K562 (cell line): ENCODE measurements at regions not wholly inside any gene's neighbourhood (a gene's known extent, or its start where the extent isn't known, plus 50 kb on each side); places are given as distances from the start of the nearest gene placed in this dataset.

Experiments
- ATAC-seq: fragments of 200-7000 bp; cut with Tn5 transposase; 3 replicates; pipeline ENCODE4 v1.9.1; 2020; ENCODE audit warnings: moderate library complexity
- BruUV-seq: library from RNA; stranded (reverse); fragments of 400-500 nt; replicated peaks from 2 replicates; lab custom pipeline; 2021; lab: Mats Ljungman, UMichigan
- CTCF ChIA-PET: fragments of 300-600 bp; formaldehyde crosslinking; extraction: SDS; loops from one replicate; lab custom pipeline; 2021; ENCODE audit warnings: low intra/inter-chr PET ratio; lab: Yijun Ruan, JAX
- POLR2A ChIA-PET: fragments of 300-600, 350-650 bp; sonication (Branson Sonifier 250); formaldehyde crosslinking; extraction: SDS; loops from one replicate; lab custom pipeline; 2021; ENCODE audit warnings: antibody characterized with exemption, inconsistent platforms; lab: Yijun Ruan, JAX
- DNase-seq, 4 experiments: peaks; one replicate each; pipeline versions ENCODE4 v3.0.0 to v3.0.0-alpha.2; 2011 to 2018; ENCODE audit warnings: low spot score in 3 of 4, mixed read lengths in 3 of 4; ENCODE audit errors: extremely low read depth in 1 of 4
- FAIRE-seq: peaks from 2 replicates; lab custom pipeline; 2011; peaks lifted over from hg19 to GRCh38; lab: Jason Lieb, UNC
- H2AFZ ChIP-seq: 2 replicates; pipeline ENCODE4 v1.6.0; 2011; ENCODE audit warnings: low read depth, low read length, control low read depth, inconsistent platforms
- H3K27ac ChIP-seq: fragments of 200-600 bp; 3 replicates; pipeline ENCODE4 v1.8.0; 2011; ENCODE audit warnings: low read depth, mild to moderate bottlenecking, control low read depth, inconsistent platforms, low read length, moderate library complexity, mixed read lengths; ENCODE audit errors: extremely low read depth
- H3K27me3 ChIP-seq, 2 experiments: fragments of 300-600 bp in 1 of 2; 2 replicates in 1 of 2; 3 replicates in 1 of 2; pipeline versions ENCODE4 v1.6.0 to v1.8.0; 2011; ENCODE audit warnings: inconsistent platforms in 2 of 2, low read length in 2 of 2, mild to moderate bottlenecking in 1 of 2, mixed read lengths in 1 of 2, moderate library complexity in 1 of 2; ENCODE audit not compliant: control insufficient read depth in 2 of 2, insufficient read depth in 2 of 2
- H3K36me3 ChIP-seq: fragments of 300-600 bp; 3 replicates; pipeline ENCODE4 v1.8.0; 2011; ENCODE audit warnings: mild to moderate bottlenecking, low read length, inconsistent platforms; ENCODE audit not compliant: control insufficient read depth, insufficient read depth
- H3K4me1 ChIP-seq, 2 experiments: fragments of 200-600 bp in 1 of 2; replicated peaks in 1 of 2; 2 replicates in 1 of 2; 3 replicates in 1 of 2; pipeline versions ENCODE4 v1.5.1 to v1.8.0; 2011; ENCODE audit warnings: inconsistent platforms in 2 of 2, low read length in 2 of 2, mild to moderate bottlenecking in 1 of 2, mixed read lengths in 1 of 2, moderate library complexity in 1 of 2; ENCODE audit not compliant: control insufficient read depth in 2 of 2, insufficient read depth in 2 of 2
- H3K4me2 ChIP-seq: 2 replicates; pipeline ENCODE4 v1.6.1; 2011; ENCODE audit warnings: low read length, control low read depth, inconsistent platforms, mixed read lengths; ENCODE audit not compliant: insufficient read depth
- H3K4me3 ChIP-seq: fragments of 200-600 bp; sonication (generic), shearing (Covaris generic); 2 replicates; pipeline ENCODE4 v1.5.1; 2016; ENCODE audit warnings: control low read depth, inconsistent platforms
- H3K79me2 ChIP-seq: fragments of 200-600 bp; 3 replicates; pipeline ENCODE4 v1.8.0; 2011; ENCODE audit warnings: low read length, inconsistent platforms; ENCODE audit not compliant: control insufficient read depth, insufficient read depth
- H3K9ac ChIP-seq, 2 experiments: 2 replicates each; pipeline versions ENCODE4 v1.6.0 to v1.6.1; 2011; ENCODE audit warnings: low read depth in 2 of 2, low read length in 2 of 2, control low read depth in 1 of 2, inconsistent platforms in 1 of 2, mild to moderate bottlenecking in 1 of 2, mixed read lengths in 1 of 2; ENCODE audit not compliant: insufficient read depth in 1 of 2
- H3K9me1 ChIP-seq: one replicate; pipeline ENCODE4 v1.6.0; 2011; ENCODE audit warnings: inconsistent platforms, mild to moderate bottlenecking, low read length, moderate library complexity; ENCODE audit not compliant: control insufficient read depth, insufficient read depth
- H3K9me3 ChIP-seq: replicated peaks from 2 replicates; pipeline ENCODE4 v1.5.1; 2011; ENCODE audit warnings: low read depth, low read length, inconsistent platforms; ENCODE audit not compliant: control insufficient read depth, insufficient read depth
- H4K20me1 ChIP-seq: replicated peaks from 2 replicates; pipeline ENCODE4 v1.6.1; 2011; ENCODE audit warnings: low read length, inconsistent platforms, mixed read lengths; ENCODE audit not compliant: control insufficient read depth, insufficient read depth
- CGGBP1 ChIP-seq: fragments of 250-450 bp; sonication (Bioruptor Pico); IDR thresholded peaks from 2 replicates; pipeline ENCODE4 v1.9.0; 2021; ENCODE audit warnings: mild to moderate bottlenecking
- CUX1 ChIP-seq: fragments of 200-800 bp; sonication (Bioruptor generic); IDR thresholded peaks from 2 replicates; pipeline ENCODE4 v1.6.1; 2016; ENCODE audit warnings: missing genetic modification characterization, missing compliant biosample characterization
- E2F3 ChIP-seq: fragments of 250-450 bp; sonication (Bioruptor Pico); IDR thresholded peaks from 2 replicates; pipeline ENCODE4 v1.4.0; 2020; ENCODE audit warnings: mild to moderate bottlenecking
- GTF2B ChIP-seq: IDR thresholded peaks from 2 replicates; pipeline ENCODE4 v1.6.1; 2011; ENCODE audit not compliant: insufficient read length; ENCODE audit errors: extremely low read depth
- KAT2B ChIP-seq: IDR thresholded peaks from one replicate; pipeline ENCODE4 v1.6.1; 2012; ENCODE audit warnings: low read depth, mild to moderate bottlenecking, control low read depth, inconsistent platforms, low read length, moderate library complexity
- MBD2 ChIP-seq: sonication (generic); IDR thresholded peaks from 2 replicates; pipeline ENCODE4 v1.6.1; 2016; ENCODE audit warnings: low read depth, borderline replicate concordance
- MIER1 ChIP-seq: fragments of 450-650 bp; IDR thresholded peaks from 2 replicates; pipeline ENCODE4 v1.6.1; 2016; ENCODE audit warnings: antibody characterized with exemption, mild to moderate bottlenecking, low read depth
- XRCC4 ChIP-seq: IDR thresholded peaks from one replicate; pipeline ENCODE4 v1.6.1; 2011; ENCODE audit not compliant: insufficient read depth, insufficient read length; ENCODE audit errors: extremely low read depth
- ZNF23 ChIP-seq: fragments of 250-450 bp; sonication (Bioruptor Pico); IDR thresholded peaks from 2 replicates; pipeline ENCODE4 v1.4.0; 2020; ENCODE audit warnings: mild to moderate bottlenecking
- ZNF354B ChIP-seq: fragments of 250-450 bp; sonication (Bioruptor Pico); IDR thresholded peaks from 2 replicates; pipeline ENCODE4 v1.4.0; 2020
- ZNF707 ChIP-seq: fragments of 250-450 bp; sonication (Bioruptor Pico); conservative IDR thresholded peaks from 2 replicates; pipeline ENCODE4 v1.8.0; 2022; ENCODE audit warnings: inconsistent platforms, mild to moderate bottlenecking, moderate library complexity
- WGBS: fragments of 100-300 bp; shearing (Covaris generic); methylation state at CpG from one replicate; pipeline ENCODE4 v1.1.6; 2016; ENCODE audit warnings: low coverage, mixed read lengths; ENCODE audit not compliant: insufficient coverage; ENCODE audit errors: missing lambda C conversion rate; 5-methylcytosine and 5-hydroxymethylcytosine counted together
- in situ Hi-C: fragments of 300-500 bp; cut with MboI; formaldehyde crosslinking; loops from 4 replicates; pipeline ENCODE4 v1.15.0; 2018; ENCODE audit warnings: inconsistent platforms, mixed read lengths
- intact Hi-C: fragments of 100-400 bp; cut with micrococcal nuclease; formaldehyde crosslinking; loops from 2 replicates; pipeline ENCODE4 v1.14.2; 2022

- Histone ChIP-seq H3K36me3 (no peaks in the 10 kb centered on the region), H3K27me3 (no peaks in the 10 kb centered on the region), H3K79me2 (no peaks in the 10 kb centered on the region), H3K4me3 (no peak overlapping the region), H3K9ac (no peak overlapping the region), H3K4me1 (no peaks in the 10 kb centered on the region), H4K20me1 (no peaks in the 10 kb centered on the region), H3K4me2 (no peak overlapping the region), H2AFZ (no peak overlapping the region), H3K9me3 (no peaks in the 10 kb centered on the region), H3K9me1 (no peaks in the 10 kb centered on the region), H3K27ac (no peak overlapping the region)
- intact Hi-C loops (no loop called here), in situ Hi-C loops (no loop called here)
- ChIA-PET POLR2A (no interaction called here), CTCF (no interaction called here)
- DNase-seq (no peak), FAIRE-seq (no peak), ATAC-seq (no peak)
- BruUV-seq = no TSS peak
- TF ChIP-seq ZNF23 (CRISPR knock-in tag) (no peak), ZNF354B (CRISPR knock-in tag) (no peak), KAT2B (no peak), GTF2B (no peak), CUX1 (no peak), MIER1 (no peak), E2F3 (CRISPR knock-in tag) (no peak), MBD2 (no peak), ZNF707 (no peak), XRCC4 (no peak), CGGBP1 (CRISPR knock-in tag) (no peak)
- 0% methylated on average over 5 of the region's 5 CpGs for WGBS
Measured at GRCh38 chr11:111169367-111169766, 76.2 kb upstream of the POU2AF2 start.
